Karpas-422 (cell line): ENCODE measurements at regions not wholly inside any gene's neighbourhood (a gene's known extent, or its start where the extent isn't known, plus 50 kb on each side); places are given as distances from the start of the nearest gene placed in this dataset.

Source experiments
- DNase-seq: peaks from one replicate; pipeline ENCODE4 v3.0.0-alpha.2; 2015
- H2AFZ ChIP-seq: fragments of 200-600 bp; sonication (generic); 2 replicates; pipeline ENCODE4 v1.6.1; 2014; ENCODE audit warnings: antibody characterized with exemption, low read length, mixed read lengths
- H3K27ac ChIP-seq: fragments of 200-600 bp; sonication (generic); 2 replicates; pipeline ENCODE4 v1.5.1; 2014; ENCODE audit warnings: mild to moderate bottlenecking, low read length, moderate library complexity
- H3K27me3 ChIP-seq: fragments of 200-600 bp; sonication (generic); 2 replicates; pipeline ENCODE4 v1.6.1; 2014; ENCODE audit warnings: low read length, mixed read lengths
- H3K36me3 ChIP-seq: fragments of 200-600 bp; sonication (generic); 2 replicates; pipeline ENCODE4 v1.6.1; 2014; ENCODE audit warnings: low read length, mixed read lengths; ENCODE audit not compliant: insufficient read depth
- H3K4me1 ChIP-seq: fragments of 200-600 bp; sonication (generic); 2 replicates; pipeline ENCODE4 v1.6.1; 2014; ENCODE audit warnings: mild to moderate bottlenecking, low read length, mixed read lengths
- H3K4me2 ChIP-seq: fragments of 200-600 bp; sonication (generic); 2 replicates; pipeline ENCODE4 v1.6.1; 2014; ENCODE audit warnings: low read length, low read depth, mild to moderate bottlenecking; ENCODE audit not compliant: poor library complexity, severe bottlenecking
- H3K4me3 ChIP-seq: fragments of 200-600 bp; sonication (generic); 2 replicates; pipeline ENCODE4 v1.5.1; 2014; ENCODE audit warnings: mild to moderate bottlenecking, antibody characterized with exemption, low read length, mixed read lengths
- H3K79me2 ChIP-seq: fragments of 200-600 bp; sonication (generic); 2 replicates; pipeline ENCODE4 v1.6.1; 2014; ENCODE audit warnings: mild to moderate bottlenecking, low read length, mixed read lengths
- H3K9ac ChIP-seq: fragments of 200-600 bp; sonication (generic); 2 replicates; pipeline ENCODE4 v1.6.0; 2014; ENCODE audit warnings: low read length
- H3K9me2 ChIP-seq: fragments of 200-600 bp; sonication (generic), shearing (Covaris generic); replicated peaks from 2 replicates; pipeline ENCODE4 v1.6.0; 2014; ENCODE audit warnings: mild to moderate bottlenecking, low read length, moderate library complexity; ENCODE audit not compliant: insufficient read depth
- H3K9me3 ChIP-seq: fragments of 300-700, 200-600 bp; sonication (generic); 2 replicates; pipeline ENCODE4 v1.6.1; 2014; ENCODE audit warnings: low read length, mixed read lengths
- H4K20me1 ChIP-seq: fragments of 200-600 bp; sonication (generic); 2 replicates; pipeline ENCODE4 v1.6.1; 2014; ENCODE audit warnings: mild to moderate bottlenecking, antibody characterized with exemption, low read length, low read depth; ENCODE audit not compliant: insufficient read depth

- Histone ChIP-seq H3K9me2 (no peaks in the 10 kb centered on the region), H2AFZ (no peak overlapping the region), H3K79me2 (no peaks in the 10 kb centered on the region), H3K36me3 (no peaks in the 10 kb centered on the region), H3K4me3 (no peak overlapping the region), H3K4me1 (no peaks in the 10 kb centered on the region), H3K9me3 (no peaks in the 10 kb centered on the region), H3K27me3 (peaks cover 3% of the 10 kb centered on the region; the same call in 1 of the 2 replicates), H4K20me1 (no peaks in the 10 kb centered on the region), H3K27ac (no peak overlapping the region), H3K9ac (no peak overlapping the region), H3K4me2 (no peak overlapping the region)
- DNase-seq = no peak
Observed at GRCh38 chr10:130240409-130240808, 104.2 kb downstream of the GLRX3 start.

- H4K20me1 ChIP-seq = no peaks in the 10 kb centered on the region
- H3K4me1 ChIP-seq = no peaks in the 10 kb centered on the region
- H3K27ac ChIP-seq = no peak overlapping the region
- no peaks in the 10 kb centered on the region for H3K36me3 ChIP-seq
- no peak overlapping the region for H2AFZ ChIP-seq
- no peaks in the 10 kb centered on the region for H3K79me2 ChIP-seq
- H3K9ac ChIP-seq = no peak overlapping the region
- no peak for DNase-seq
- no peaks in the 10 kb centered on the region for H3K9me3 ChIP-seq
- H3K4me3 ChIP-seq = no peak overlapping the region
- H3K4me2 ChIP-seq = no peak overlapping the region
- no peaks in the 10 kb centered on the region for H3K9me2 ChIP-seq
- peaks cover 3% of the 10 kb centered on the region; the same call in 1 of the 2 replicates for H3K27me3 ChIP-seq
Observed at GRCh38 chr10:130242513-130242912, 106.3 kb downstream of the GLRX3 start.

- no peaks in the 10 kb centered on the region for H3K4me1 ChIP-seq
- no peaks in the 10 kb centered on the region for H3K9me2 ChIP-seq
- no peaks in the 10 kb centered on the region for H3K79me2 ChIP-seq
- no peak for DNase-seq
- no peak overlapping the region for H3K27ac ChIP-seq
- no peaks in the 10 kb centered on the region for H3K36me3 ChIP-seq
- H3K4me3 ChIP-seq = no peak overlapping the region
- no peaks in the 10 kb centered on the region for H4K20me1 ChIP-seq
- H2AFZ ChIP-seq = no peak overlapping the region
- peaks cover 3% of the 10 kb centered on the region; the same call in 1 of the 2 replicates for H3K27me3 ChIP-seq
- H3K9me3 ChIP-seq = no peaks in the 10 kb centered on the region
- H3K9ac ChIP-seq = no peak overlapping the region
- H3K4me2 ChIP-seq = no peak overlapping the region
Observed at GRCh38 chr10:130243015-130243414, 106.8 kb downstream of the GLRX3 start.

- Histone ChIP-seq H3K79me2 (no peaks in the 10 kb centered on the region), H3K36me3 (no peaks in the 10 kb centered on the region), H3K4me1 (no peaks in the 10 kb centered on the region), H3K27me3 (0 out of 2 replicates have a peak, but pooled peaks cover 3% of the 10 kb centered on the region), H3K4me3 (no peak overlapping the region), H3K4me2 (no peak overlapping the region), H3K9ac (no peak overlapping the region), H3K27ac (no peak overlapping the region), H4K20me1 (no peaks in the 10 kb centered on the region), H3K9me3 (no peaks in the 10 kb centered on the region), H2AFZ (no peak overlapping the region), H3K9me2 (no peaks in the 10 kb centered on the region)
- no peak for DNase-seq
Observed at GRCh38 chr10:130244031-130244927, 108.1 kb downstream of the GLRX3 start.

- H3K27me3 ChIP-seq = no peaks in the 10 kb centered on the region
- no peak overlapping the region for H3K4me2 ChIP-seq
- DNase-seq = no peak
- no peaks in the 10 kb centered on the region for H4K20me1 ChIP-seq
- H3K9me2 ChIP-seq = no peaks in the 10 kb centered on the region
- H3K36me3 ChIP-seq = no peaks in the 10 kb centered on the region
- H3K9ac ChIP-seq = no peak overlapping the region
- H2AFZ ChIP-seq = no peak overlapping the region
- H3K4me1 ChIP-seq = no peaks in the 10 kb centered on the region
- no peak overlapping the region for H3K27ac ChIP-seq
- H3K79me2 ChIP-seq = no peaks in the 10 kb centered on the region
- H3K9me3 ChIP-seq = no peaks in the 10 kb centered on the region
- H3K4me3 ChIP-seq = no peak overlapping the region
Observed at GRCh38 chr10:130244928-130245495, 108.8 kb downstream of the GLRX3 start.

- H2AFZ ChIP-seq = no peak overlapping the region
- no peak for DNase-seq
- no peak overlapping the region for H3K27ac ChIP-seq
- no peak overlapping the region for H3K9ac ChIP-seq
- H3K4me1 ChIP-seq = no peaks in the 10 kb centered on the region
- H3K9me3 ChIP-seq = no peaks in the 10 kb centered on the region
- H3K4me2 ChIP-seq = no peak overlapping the region
- H3K4me3 ChIP-seq = no peak overlapping the region
- no peaks in the 10 kb centered on the region for H4K20me1 ChIP-seq
- H3K36me3 ChIP-seq = no peaks in the 10 kb centered on the region
- no peaks in the 10 kb centered on the region for H3K79me2 ChIP-seq
- H3K27me3 ChIP-seq = no peaks in the 10 kb centered on the region
- H3K9me2 ChIP-seq = no peaks in the 10 kb centered on the region
Observed at GRCh38 chr10:130246113-130246512, 109.9 kb downstream of the GLRX3 start.

GRCh38 chr10:130250127-130250526 is 113.9 kb downstream of the GLRX3 start:
- DNase-seq = no peak
- Histone ChIP-seq H3K4me3 (no peak overlapping the region), H3K79me2 (no peaks in the 10 kb centered on the region), H3K36me3 (no peaks in the 10 kb centered on the region), H3K9ac (no peak overlapping the region), H3K9me3 (no peaks in the 10 kb centered on the region), H2AFZ (no peak overlapping the region), H3K4me1 (no peaks in the 10 kb centered on the region), H3K27ac (no peak overlapping the region), H3K9me2 (no peaks in the 10 kb centered on the region), H3K4me2 (no peak overlapping the region), H3K27me3 (no peaks in the 10 kb centered on the region), H4K20me1 (no peaks in the 10 kb centered on the region)

DNA sequence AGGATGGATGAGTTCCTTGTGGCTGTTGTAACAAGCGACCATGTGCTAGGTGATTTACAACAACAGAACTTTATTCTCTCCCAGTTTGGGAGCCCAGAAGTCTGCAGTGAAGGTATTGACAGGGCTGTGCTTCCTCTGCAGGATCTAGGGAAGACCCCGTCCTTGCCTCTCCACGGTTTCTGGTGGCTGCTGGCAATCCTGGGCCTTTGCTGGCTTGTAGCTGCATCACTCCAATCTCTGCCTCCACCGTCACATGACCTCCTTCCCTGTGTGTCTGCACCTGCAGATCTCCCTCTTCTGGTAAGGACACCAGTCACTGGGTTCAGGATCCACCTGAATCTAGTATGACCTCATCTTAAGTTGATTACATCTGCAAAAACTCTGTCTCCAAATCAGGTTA is 115.6 kb downstream of the GLRX3 start:
- Histone ChIP-seq H3K4me3 (no peak overlapping the region), H3K9me2 (no peaks in the 10 kb centered on the region), H4K20me1 (no peaks in the 10 kb centered on the region), H3K79me2 (no peaks in the 10 kb centered on the region), H3K27ac (no peak overlapping the region), H3K27me3 (no peaks in the 10 kb centered on the region), H3K4me1 (no peaks in the 10 kb centered on the region), H2AFZ (no peak overlapping the region), H3K36me3 (no peaks in the 10 kb centered on the region), H3K9ac (no peak overlapping the region), H3K9me3 (no peaks in the 10 kb centered on the region), H3K4me2 (no peak overlapping the region)
- DNase-seq = no peak
